GM23248 (cell line): ENCODE measurements at regions not wholly inside any gene's neighbourhood (a gene's known extent, or its start where the extent isn't known, plus 50 kb on each side); places are given as distances from the start of the nearest gene placed in this dataset.
"Not testable (repeated sequence)": the region's sequence is repeated elsewhere in the genome, so short reads cannot be mapped to it uniquely, and the experiment has no call there.

Experiments used
- DNase-seq: peaks from one replicate; pipeline ENCODE4 v3.0.0-alpha.2; 2015
- H2AFZ ChIP-seq: fragments of 200-600 bp; sonication (generic); 2 replicates; pipeline ENCODE4 v1.6.1; 2016; ENCODE audit warnings: antibody characterized with exemption
- H3F3A ChIP-seq: fragments of 200-600 bp; sonication (generic); 2 replicates; pipeline ENCODE4 v1.6.1; 2016; ENCODE audit warnings: mild to moderate bottlenecking, antibody characterized with exemption, mixed run types; ENCODE audit not compliant: insufficient read depth
- H3K27ac ChIP-seq: fragments of 200-600 bp; sonication (generic); 2 replicates; pipeline ENCODE4 v1.5.1; 2016; ENCODE audit warnings: mild to moderate bottlenecking
- H3K27me3 ChIP-seq: fragments of 200-600 bp; sonication (generic); replicated peaks from 2 replicates; pipeline ENCODE4 v1.6.1; 2016; ENCODE audit warnings: mild to moderate bottlenecking; ENCODE audit not compliant: insufficient read depth
- H3K36me3 ChIP-seq: fragments of 200-600 bp; sonication (generic); 2 replicates; pipeline ENCODE4 v1.6.1; 2016; ENCODE audit warnings: low read depth, mild to moderate bottlenecking
- H3K4me1 ChIP-seq: fragments of 200-600 bp; sonication (generic); 2 replicates; pipeline ENCODE4 v1.6.1; 2016; ENCODE audit warnings: mild to moderate bottlenecking; ENCODE audit not compliant: insufficient read depth
- H3K4me2 ChIP-seq: fragments of 200-600 bp; sonication (generic); one replicate; pipeline ENCODE4 v1.6.1; 2016; ENCODE audit warnings: mild to moderate bottlenecking; ENCODE audit not compliant: unreplicated experiment
- H3K4me3 ChIP-seq: fragments of 200-600 bp; sonication (generic); 2 replicates; pipeline ENCODE4 v1.5.1; 2016; ENCODE audit warnings: mild to moderate bottlenecking
- H3K79me2 ChIP-seq: fragments of 200-600 bp; sonication (generic); 2 replicates; pipeline ENCODE4 v1.6.1; 2016; ENCODE audit warnings: mild to moderate bottlenecking; ENCODE audit not compliant: insufficient read depth
- H3K9ac ChIP-seq: fragments of 200-600 bp; sonication (generic); 2 replicates; pipeline ENCODE4 v1.6.1; 2016; ENCODE audit warnings: mild to moderate bottlenecking
- H3K9me2 ChIP-seq: fragments of 200-600 bp; sonication (generic); 2 replicates; pipeline ENCODE4 v1.6.1; 2016; ENCODE audit warnings: mixed run types, mild to moderate bottlenecking, moderate library complexity; ENCODE audit not compliant: insufficient read depth
- H3K9me3 ChIP-seq: fragments of 200-600 bp; sonication (generic); one replicate; pipeline ENCODE4 v1.6.1; 2017; ENCODE audit warnings: low read depth
- H4K20me1 ChIP-seq: fragments of 200-600 bp; sonication (generic); 2 replicates; pipeline ENCODE4 v1.6.0; 2016; ENCODE audit not compliant: insufficient read depth
- EZH2 ChIP-seq: fragments of 200-600 bp; sonication (generic); IDR thresholded peaks from 2 replicates; pipeline ENCODE4 v1.6.1; 2018; ENCODE audit warnings: antibody characterized with exemption, mild to moderate bottlenecking; ENCODE audit not compliant: insufficient read depth, poor library complexity, severe bottlenecking
- EZH2phosphoT487 ChIP-seq: fragments of 200-600 bp; sonication (generic); IDR thresholded peaks from 2 replicates; pipeline ENCODE4 v1.6.1; 2018; ENCODE audit warnings: antibody characterized with exemption, moderate library complexity, mild to moderate bottlenecking, low read depth; ENCODE audit not compliant: insufficient read depth
- WGBS, 2 experiments: methylation state at CpG; one replicate each; pipeline ENCODE4 v1.1.6; 2015 to 2017; ENCODE audit warnings: low lambda C conversion rate in 2 of 2, low coverage in 1 of 2; ENCODE audit errors: missing lambda C conversion rate in 2 of 2; 5-methylcytosine and 5-hydroxymethylcytosine counted together
- in situ Hi-C: fragments of 300-500 bp; cut with MboI; formaldehyde crosslinking; loops from 2 replicates; pipeline ENCODE4 v1.15.0; 2020

GRCh38 chr1:815147-815922 is 108.4 kb upstream of the SAMD11 start:
- H3K4me2 ChIP-seq, H4K20me1 ChIP-seq, H3K4me3 ChIP-seq, in situ Hi-C loops, H2AFZ ChIP-seq, H3K27me3 ChIP-seq, DNase-seq, H3K9ac ChIP-seq, H3K9me2 ChIP-seq, H3K9me3 ChIP-seq, H3K36me3 ChIP-seq, H3K27ac ChIP-seq: not testable (repeated sequence)
- Histone ChIP-seq H3F3A (peaks cover 28% of the 10 kb centered on the region), H3K4me1 (peaks cover 34% of the 10 kb centered on the region), H3K79me2 (peaks cover 25% of the 10 kb centered on the region)
- 96 to 99% methylated on average over 3 to 4 of the region's 4 CpGs for WGBS, 2 experiments

- peaks cover 32% of the 10 kb centered on the region for H3K79me2 ChIP-seq
- peak overlapping the region; percentile 94 for H3K27ac ChIP-seq
- H3K9ac ChIP-seq: peak overlapping the region; percentile 79
- H3K27me3 ChIP-seq, H3K36me3 ChIP-seq, H3K9me2 ChIP-seq, H4K20me1 ChIP-seq, in situ Hi-C loops, H3K9me3 ChIP-seq: not testable (repeated sequence)
- DNase-seq: peak; percentile 93
- 1% methylated on average over 6 to 8 of the region's 14 CpGs for WGBS, 2 experiments
- peaks cover 28% of the 10 kb centered on the region for H3F3A ChIP-seq
- peak overlapping the region; percentile 93 for H3K4me2 ChIP-seq
- H2AFZ ChIP-seq: peak overlapping the region; percentile 41
- H3K4me1 ChIP-seq: peaks cover 25% of the 10 kb centered on the region
- H3K4me3 ChIP-seq: peak overlapping the region; percentile 71
Measured at GRCh38 chr1:817071-817599, 106.6 kb upstream of the SAMD11 start.

- Histone ChIP-seq H3K4me3 (peak overlapping the region; percentile 66), H3K4me2 (peak overlapping the region; percentile 99), H3K79me2 (peaks cover 32% of the 10 kb centered on the region), H3K4me1 (peaks cover 25% of the 10 kb centered on the region), H3K27ac (peak overlapping the region; percentile 100), H3K9ac (peak overlapping the region; percentile 97), H3F3A (peaks cover 28% of the 10 kb centered on the region), H2AFZ (0 out of 2 replicates have a peak overlapping the region, but pooled peaks have one; percentile 29)
- in situ Hi-C loops, H3K9me2 ChIP-seq, H3K27me3 ChIP-seq, H4K20me1 ChIP-seq, H3K9me3 ChIP-seq, H3K36me3 ChIP-seq: not testable (repeated sequence)
- WGBS, 2 experiments: 3% methylated on average over 14 to 15 of the region's 20 CpGs
- DNase-seq: peak; percentile 50
Measured at GRCh38 chr1:817658-818617, 105.8 kb upstream of the SAMD11 start.

GRCh38 chr1:818618-819291 is 105.0 kb upstream of the SAMD11 start:
- H3F3A ChIP-seq: peaks cover 28% of the 10 kb centered on the region
- peak overlapping the region; percentile 100 for H3K27ac ChIP-seq
- no peak for TF ChIP-seq EZH2
- TF ChIP-seq EZH2phosphoT487: no peak
- peaks cover 25% of the 10 kb centered on the region for H3K4me1 ChIP-seq
- no peaks in the 10 kb centered on the region for H3K9me3 ChIP-seq
- H3K9me2 ChIP-seq: no peaks in the 10 kb centered on the region
- DNase-seq: peak; percentile 45
- H3K36me3 ChIP-seq: no peaks in the 10 kb centered on the region
- no peaks in the 10 kb centered on the region for H4K20me1 ChIP-seq
- WGBS, 2 experiments: 39 to 43% methylated on average over 13 of the region's 13 CpGs
- in situ Hi-C loops: no loop called here
- peaks cover 40% of the 10 kb centered on the region for H3K79me2 ChIP-seq
- H3K27me3 ChIP-seq: no peaks in the 10 kb centered on the region
- H2AFZ ChIP-seq: no peak overlapping the region
- peak overlapping the region; percentile 39 for H3K4me2 ChIP-seq
- peak overlapping the region; percentile 66; the same call in 1 of the 2 replicates for H3K4me3 ChIP-seq
- H3K9ac ChIP-seq: peak overlapping the region; percentile 97
